HG03097 (cell line): ENCODE measurements at regions not wholly inside any gene's neighbourhood (a gene's known extent, or its start where the extent isn't known, plus 50 kb on each side); places are given as distances from the start of the nearest gene placed in this dataset.

ENCODE experiments used
- ATAC-seq: cut with Tn5 transposase; IDR thresholded peaks from one replicate; pipeline ENCODE4 v1.9.1; 2021; ENCODE audit not compliant: unreplicated experiment, low FRiP score

GRCh38 chr22:34866081-34866480, 199.9 kb upstream of the ISX start:
- ATAC-seq, result no peak

GRCh38 chr22:34866495-34867131, 199.3 kb upstream of the ISX start:
- ATAC-seq, result no peak

DNA sequence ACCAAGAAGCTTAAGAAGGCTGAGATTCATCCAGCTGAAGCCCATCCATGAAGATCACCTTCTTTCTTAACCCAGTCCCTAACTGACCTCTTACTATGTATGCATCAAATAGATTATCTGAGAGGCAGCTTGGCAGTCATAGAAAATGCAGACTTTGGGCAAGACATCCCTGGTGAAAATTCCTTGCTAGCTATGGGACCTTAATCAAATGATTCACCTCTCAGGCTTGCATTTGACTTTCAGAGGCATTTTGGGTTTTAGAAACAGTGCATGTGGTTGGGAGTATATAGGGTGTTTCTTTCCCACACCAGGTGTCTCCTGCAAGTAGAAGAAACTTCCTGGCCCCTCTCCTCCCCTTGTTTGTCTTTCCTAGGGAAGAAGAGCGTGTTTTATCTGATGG, 188.5 kb upstream of the ISX start:
- no peak for ATAC-seq

- no peak for ATAC-seq
Measured at GRCh38 chr22:34878171-34878570, 187.8 kb upstream of the ISX start.

DNA sequence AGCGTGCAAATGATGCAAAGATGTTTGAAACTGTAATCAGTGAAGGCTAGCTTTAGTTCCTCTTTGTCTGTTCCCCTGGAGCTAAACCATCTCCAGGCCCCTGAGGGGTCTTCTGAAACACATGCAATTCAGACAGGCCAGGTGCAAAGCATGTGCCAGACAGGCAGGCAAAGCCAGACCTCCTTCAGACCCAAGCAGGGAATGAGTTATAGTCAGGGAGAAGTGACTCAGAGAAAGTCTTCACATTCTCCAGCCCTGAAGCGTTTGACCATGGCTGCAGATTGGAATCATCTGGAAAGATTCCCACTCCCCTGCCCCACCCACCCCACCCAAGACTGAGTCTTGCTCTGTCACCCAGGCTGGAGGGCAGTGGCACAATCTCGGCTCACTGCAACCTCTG, 187.0 kb upstream of the ISX start:
- ATAC-seq, result no peak

- ATAC-seq, result no peak
Measured at GRCh38 chr22:34880662-34881061, 185.3 kb upstream of the ISX start.

DNA sequence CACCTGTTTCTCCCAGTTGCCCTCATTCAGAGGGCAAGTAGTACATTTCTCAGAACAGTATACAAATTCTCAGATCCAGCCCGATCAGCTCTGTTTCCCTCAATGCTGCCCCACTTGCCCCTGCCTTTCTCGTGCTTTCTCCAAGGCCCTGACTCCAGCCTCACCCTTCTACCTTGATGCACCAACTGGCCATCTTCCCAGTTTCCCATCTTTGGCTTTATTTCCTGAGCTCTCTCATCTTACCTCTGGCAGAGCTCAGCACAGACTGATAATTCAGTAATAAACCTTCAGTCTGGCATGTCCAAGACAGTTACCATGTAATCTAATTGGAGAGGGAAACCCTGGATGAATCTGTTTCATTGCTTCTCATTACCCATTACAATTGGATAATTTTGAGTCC, 184.5 kb upstream of the ISX start:
- ATAC-seq, result no peak

- ATAC-seq, result no peak
Measured at GRCh38 chr22:34885852-34886251, 180.1 kb upstream of the ISX start.

DNA sequence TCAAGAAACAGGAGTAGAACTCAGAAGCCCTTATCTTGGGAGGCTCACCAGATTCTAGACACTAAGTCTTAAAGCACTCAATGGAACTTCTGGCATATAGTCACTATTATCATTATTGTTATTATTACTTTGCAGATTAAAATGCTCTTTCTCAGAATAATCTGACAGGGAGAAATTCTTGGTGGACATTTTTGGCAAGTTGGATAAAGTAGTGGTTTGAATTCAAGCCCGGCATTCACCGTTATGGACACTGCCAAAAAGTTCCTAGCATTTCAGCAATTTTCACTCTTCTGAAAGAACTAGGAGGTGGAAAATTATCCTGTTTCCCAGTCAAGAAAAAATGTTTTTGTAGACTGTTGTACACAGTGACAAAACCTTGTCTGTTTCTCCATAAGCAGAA, 179.6 kb upstream of the ISX start:
- no peak for ATAC-seq

GRCh38 chr22:34886812-34887211, 179.1 kb upstream of the ISX start:
- ATAC-seq, result no peak

DNA sequence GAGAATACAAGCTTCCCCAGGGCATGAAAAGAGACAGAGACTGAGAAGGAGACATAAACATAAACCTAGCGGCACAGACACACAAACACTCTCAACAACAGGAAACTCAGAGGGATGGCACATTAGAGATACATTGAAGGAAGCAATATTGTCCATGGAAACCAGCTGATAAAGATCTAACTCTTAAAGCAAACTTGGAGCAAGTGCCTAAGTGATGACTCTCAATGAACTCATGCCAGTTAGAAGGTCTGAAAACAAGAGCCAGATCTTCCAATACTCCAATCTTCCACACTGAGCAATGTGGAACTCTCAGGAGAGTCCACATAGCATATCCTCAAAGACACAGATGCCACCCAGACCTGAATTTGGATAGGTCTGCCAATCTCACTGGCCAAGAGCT, 168.8 kb upstream of the ISX start:
- no peak for ATAC-seq

- no peak for ATAC-seq
Measured at GRCh38 chr22:34902335-34902734, 163.6 kb upstream of the ISX start.

DNA sequence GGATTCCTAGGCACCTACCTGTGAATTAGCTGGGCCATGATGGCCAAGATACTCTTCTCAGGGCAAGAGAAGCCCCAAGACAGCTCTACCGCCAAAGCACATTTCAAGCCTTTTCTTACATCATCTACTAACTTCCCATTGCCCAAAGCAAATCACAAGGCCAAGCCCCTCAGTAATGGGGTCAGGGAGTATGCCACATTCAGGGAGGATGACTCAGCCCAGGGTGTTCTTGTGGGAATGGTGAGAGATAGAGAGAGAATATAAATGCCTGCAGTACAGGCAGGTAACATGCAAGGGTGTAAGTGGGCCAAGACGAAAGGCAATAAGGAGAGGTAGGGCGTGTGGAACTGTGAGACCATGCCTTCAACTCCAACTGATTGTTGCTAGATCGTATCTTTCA, 162.5 kb upstream of the ISX start:
- no peak for ATAC-seq

DNA sequence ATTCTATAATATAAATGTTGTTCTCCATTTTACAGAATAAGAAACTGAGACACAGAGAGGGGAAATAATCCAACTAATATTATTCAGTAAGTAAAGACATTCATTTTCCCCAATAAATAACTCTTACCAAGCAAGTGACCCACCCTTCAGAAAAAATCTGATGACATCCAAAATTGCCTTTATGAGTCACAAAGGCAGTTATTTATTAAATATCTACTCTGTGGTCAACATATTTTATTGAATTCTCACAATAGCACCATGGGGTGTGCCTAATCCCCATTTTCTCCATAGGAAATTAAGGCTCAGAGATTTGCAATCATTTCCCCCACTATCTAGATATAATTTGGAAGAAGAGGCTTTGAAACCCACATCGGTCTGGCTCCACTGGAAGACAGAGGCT, 161.5 kb upstream of the ISX start:
- ATAC-seq, result no peak

- no peak for ATAC-seq
Measured at GRCh38 chr22:34913826-34914225, 152.1 kb upstream of the ISX start.

DNA sequence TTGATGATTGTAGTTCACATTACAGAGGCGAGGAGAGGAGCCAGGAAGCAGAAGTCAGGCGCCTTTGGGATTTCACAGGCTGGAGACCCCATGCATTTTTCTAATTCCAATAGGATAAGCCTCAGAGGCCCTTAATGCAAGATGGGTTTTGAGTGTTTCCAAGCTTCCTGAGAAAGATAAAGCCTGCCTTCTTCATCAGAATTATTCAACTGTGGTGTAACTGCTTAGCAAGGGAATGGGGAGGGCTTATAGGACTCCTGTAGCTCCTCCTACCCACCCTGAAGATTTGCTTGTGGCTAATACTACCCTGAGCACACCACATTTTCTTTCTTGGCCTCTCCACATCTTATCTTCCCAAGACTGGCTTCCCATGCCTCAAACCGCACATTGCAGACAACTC, 151.1 kb upstream of the ISX start:
- no peak for ATAC-seq

- ATAC-seq, result no peak
Measured at GRCh38 chr22:34917239-34917638, 148.7 kb upstream of the ISX start.

DNA sequence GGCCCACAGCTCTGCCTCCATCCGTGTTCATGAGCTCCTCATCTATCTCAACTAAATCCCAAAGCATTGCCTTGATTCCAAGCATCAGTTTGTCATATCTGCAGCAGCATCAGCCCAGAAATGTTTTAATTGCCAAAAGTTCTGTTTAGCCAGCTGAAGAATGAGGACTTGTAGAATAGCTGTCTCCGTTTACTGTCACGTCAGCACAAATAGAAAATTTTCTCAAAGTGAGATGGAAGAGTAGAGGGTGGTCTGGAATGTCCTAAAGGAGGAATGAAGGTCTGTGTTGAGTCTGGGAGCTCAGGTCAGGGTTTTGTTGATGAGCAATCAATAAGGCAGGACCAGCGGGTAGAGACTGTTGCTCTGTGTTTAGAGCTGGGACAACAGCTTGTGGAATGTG, 134.9 kb upstream of the ISX start:
- no peak for ATAC-seq

GRCh38 chr22:34934261-34934660, 131.7 kb upstream of the ISX start:
- no peak for ATAC-seq

GRCh38 chr22:34943830-34944229, 122.1 kb upstream of the ISX start:
- ATAC-seq, result no peak

- ATAC-seq, result no peak
Measured at GRCh38 chr22:34946339-34946985, 119.5 kb upstream of the ISX start.

DNA sequence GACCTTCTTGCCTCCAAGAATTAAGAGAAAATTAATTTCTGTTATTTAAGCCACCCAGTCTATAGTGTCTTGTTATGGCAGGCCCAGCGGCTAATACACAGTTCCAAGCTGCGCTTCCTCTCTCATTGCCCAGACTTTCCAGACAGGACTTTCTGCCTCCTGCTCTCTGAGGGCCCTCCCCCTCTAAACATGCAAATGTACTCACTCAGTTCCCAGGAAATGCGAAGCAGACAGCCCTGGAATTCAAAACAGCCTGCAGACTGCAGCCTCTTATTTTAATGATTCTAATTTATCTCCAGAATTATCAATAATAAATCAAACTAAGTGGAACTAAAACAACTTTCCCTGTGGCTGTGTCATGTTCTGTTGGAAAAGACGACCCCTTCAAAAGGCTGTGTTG, 115.5 kb upstream of the ISX start:
- ATAC-seq, result no peak

GRCh38 chr22:34951212-34951611, 114.7 kb upstream of the ISX start:
- ATAC-seq, result no peak
